PC-3 (cell line): ENCODE measurements at regions not wholly inside any gene's neighbourhood (a gene's known extent, or its start where the extent isn't known, plus 50 kb on each side); places are given as distances from the start of the nearest gene placed in this dataset.
"Not testable (repeated sequence)": the region's sequence is repeated elsewhere in the genome, so short reads cannot be mapped to it uniquely, and the experiment has no call there.

ENCODE experiments used
- CTCF ChIP-seq: fragments of 300-600 bp; sonication (generic); conservative IDR thresholded peaks from 2 replicates; pipeline ENCODE4 v1.5.1; 2017; ENCODE audit warnings: antibody characterized with exemption, low read depth, mild to moderate bottlenecking, low read length
- EZH2 ChIP-seq: fragments of 300-600 bp; sonication (generic); IDR thresholded peaks from one replicate; pipeline ENCODE4 v1.6.1; 2017; ENCODE audit warnings: antibody characterized with exemption, mild to moderate bottlenecking, low read length; ENCODE audit not compliant: unreplicated experiment
- EZH2phosphoT487 ChIP-seq: fragments of 300-600 bp; sonication (generic); IDR thresholded peaks from 2 replicates; pipeline ENCODE4 v1.6.1; 2018; ENCODE audit warnings: mild to moderate bottlenecking, antibody characterized with exemption, low read length, borderline replicate concordance

- not testable (repeated sequence) for TF ChIP-seq CTCF, EZH2, EZH2phosphoT487
Observed at GRCh38 chr7:113748385-113748784, 170.4 kb downstream of the PPP1R3A start.
